WTC11 (cell line): ENCODE measurements at regions not wholly inside any gene's neighbourhood (a gene's known extent, or its start where the extent isn't known, plus 50 kb on each side); places are given as distances from the start of the nearest gene placed in this dataset.

ENCODE experiments used
- ATAC-seq: fragments of 200-7000 bp; cut with Tn5 transposase; 2 replicates; pipeline ENCODE4 v1.10.0; 2021; ENCODE audit warnings: mild to moderate bottlenecking, moderate library complexity
- CTCF ChIA-PET: fragments of 300-600 bp; sonication (Branson Sonifier 250); formaldehyde crosslinking; loops from one replicate; lab custom pipeline; 2021; ENCODE audit warnings: antibody characterized with exemption; lab: Charles Lee
- POLR2A ChIA-PET: fragments of 350-600 bp; sonication (Branson Sonifier 250); formaldehyde crosslinking; loops from one replicate; lab custom pipeline; 2021; ENCODE audit warnings: antibody characterized with exemption; lab: Charles Lee
- DNase-seq: peaks from one replicate; pipeline ENCODE4 v3.0.0; 2021; ENCODE audit warnings: low spot score
- H3K27ac Mint-ChIP-seq: 2 replicates; pipeline ENCODE4 v1.8.0; 2021; ENCODE audit warnings: mixed read lengths
- H3K27me3 Mint-ChIP-seq: 2 replicates; pipeline ENCODE4 v1.8.0; 2021; ENCODE audit warnings: low read depth, mild to moderate bottlenecking, moderate library complexity, mixed read lengths
- H3K36me3 Mint-ChIP-seq: 2 replicates; pipeline ENCODE4 v1.8.0; 2021; ENCODE audit warnings: mixed read lengths
- H3K4me1 Mint-ChIP-seq: 2 replicates; pipeline ENCODE4 v1.8.0; 2022; ENCODE audit warnings: mixed read lengths
- H3K4me3 Mint-ChIP-seq: 2 replicates; pipeline ENCODE4 v1.8.0; 2021; ENCODE audit warnings: mild to moderate bottlenecking, moderate library complexity, mixed read lengths
- H3K9me3 Mint-ChIP-seq: 2 replicates; pipeline ENCODE4 v1.8.0; 2021; ENCODE audit warnings: mixed read lengths
- CREM ChIP-seq: sonication (generic); formaldehyde crosslinking; IDR thresholded peaks from 2 replicates; pipeline ENCODE4 v1.8.1; 2022; ENCODE audit warnings: mild to moderate bottlenecking, missing genetic modification reagents, moderate library complexity
- CTCF ChIP-seq: fragments of 200-600 bp; IDR thresholded peaks from 2 replicates; pipeline ENCODE4 v1.8.0; 2022; ENCODE audit warnings: antibody characterized with exemption
- E2F1 ChIP-seq: sonication (generic); formaldehyde crosslinking; IDR thresholded peaks from 2 replicates; pipeline ENCODE4 v1.8.0; 2022; ENCODE audit warnings: mild to moderate bottlenecking, missing genetic modification reagents
- E2F4 ChIP-seq: sonication (generic); formaldehyde crosslinking; IDR thresholded peaks from 2 replicates; pipeline ENCODE4 v1.8.1; 2022; ENCODE audit warnings: low read depth, mild to moderate bottlenecking, moderate library complexity, missing genetic modification reagents, borderline replicate concordance
- E2F5 ChIP-seq: sonication (generic); formaldehyde crosslinking; IDR thresholded peaks from 2 replicates; pipeline ENCODE4 v1.8.1; 2022; ENCODE audit warnings: mild to moderate bottlenecking, moderate library complexity, missing genetic modification reagents
- ERG ChIP-seq: fragments of 250-450 bp; sonication (Bioruptor Pico); IDR thresholded peaks from 2 replicates; pipeline ENCODE4 v1.8.0; 2021; ENCODE audit warnings: mild to moderate bottlenecking
- ESRRA ChIP-seq: sonication (generic); formaldehyde crosslinking; IDR thresholded peaks from 2 replicates; pipeline ENCODE4 v1.8.1; 2022; ENCODE audit warnings: mild to moderate bottlenecking, missing genetic modification reagents, borderline replicate concordance
- GRHL2 ChIP-seq: fragments of 250-450 bp; sonication (Bioruptor Pico); IDR thresholded peaks from 2 replicates; pipeline ENCODE4 v1.8.0; 2022; ENCODE audit warnings: mild to moderate bottlenecking, moderate library complexity; ENCODE audit not compliant: insufficient replicate concordance, severe bottlenecking
- HMGA2 ChIP-seq: fragments of 250-450 bp; sonication (Bioruptor Pico); IDR thresholded peaks from 2 replicates; pipeline ENCODE4 v1.4.0; 2021; ENCODE audit warnings: mild to moderate bottlenecking, moderate library complexity
- HMGXB4 ChIP-seq: sonication (generic); formaldehyde crosslinking; IDR thresholded peaks from 2 replicates; pipeline ENCODE4 v1.8.1; 2023; ENCODE audit warnings: mild to moderate bottlenecking, moderate library complexity, missing genetic modification reagents
- RELA ChIP-seq: sonication (generic); formaldehyde crosslinking; IDR thresholded peaks from 2 replicates; pipeline ENCODE4 v1.8.1; 2022; ENCODE audit warnings: missing genetic modification reagents, mild to moderate bottlenecking, borderline replicate concordance
- RORB ChIP-seq: fragments of 250-450 bp; sonication (Bioruptor Pico); IDR thresholded peaks from 2 replicates; pipeline ENCODE4 v1.9.0; 2021; ENCODE audit warnings: mild to moderate bottlenecking
- TEAD4 ChIP-seq: sonication (generic); formaldehyde crosslinking; IDR thresholded peaks from 2 replicates; pipeline ENCODE4 v1.8.0; 2022; ENCODE audit warnings: mild to moderate bottlenecking, missing genetic modification reagents
- TP53 ChIP-seq: sonication (generic); formaldehyde crosslinking; IDR thresholded peaks from 2 replicates; pipeline ENCODE4 v1.8.1; 2023; ENCODE audit warnings: mild to moderate bottlenecking, missing genetic modification reagents
- USF1 ChIP-seq: sonication (generic); formaldehyde crosslinking; IDR thresholded peaks from 2 replicates; pipeline ENCODE4 v1.8.0; 2022; ENCODE audit warnings: mild to moderate bottlenecking, missing genetic modification reagents
- ZBTB21 ChIP-seq: sonication (generic); formaldehyde crosslinking; IDR thresholded peaks from 2 replicates; pipeline ENCODE4 v1.8.1; 2023; ENCODE audit warnings: mild to moderate bottlenecking, missing genetic modification reagents, borderline replicate concordance
- ZNF138 ChIP-seq: sonication (generic); formaldehyde crosslinking; conservative IDR thresholded peaks from 2 replicates; pipeline ENCODE4 v1.8.1; 2022; ENCODE audit warnings: mild to moderate bottlenecking, moderate library complexity, missing genetic modification reagents
- ZNF263 ChIP-seq: sonication (generic); formaldehyde crosslinking; IDR thresholded peaks from 2 replicates; pipeline ENCODE4 v1.8.1; 2022; ENCODE audit warnings: low read depth, mild to moderate bottlenecking, moderate library complexity, missing genetic modification reagents
- ZNF396 ChIP-seq: fragments of 250-450 bp; sonication (Bioruptor Pico); IDR thresholded peaks from 2 replicates; pipeline ENCODE4 v1.8.0; 2021; ENCODE audit warnings: mild to moderate bottlenecking, moderate library complexity, borderline replicate concordance
- ZNF416 ChIP-seq: fragments of 250-450 bp; sonication (Bioruptor Pico); IDR thresholded peaks from 2 replicates; pipeline ENCODE4 v1.9.0; 2021; ENCODE audit warnings: mild to moderate bottlenecking, inconsistent platforms
- ZSCAN18 ChIP-seq: fragments of 250-450 bp; sonication (Bioruptor Pico); IDR thresholded peaks from 2 replicates; pipeline ENCODE4 v2.1.2; 2022; ENCODE audit warnings: mild to moderate bottlenecking, moderate library complexity

- no peaks in the 10 kb centered on the region for H3K36me3 Mint-ChIP-seq
- CTCF ChIA-PET: no interaction called here
Observed at GRCh38 chr1:199290186-199290585, 651.3 kb downstream of the PTPRC start.

GRCh38 chr1:199291022-199291740 is 652.3 kb downstream of the PTPRC start:
- ATAC-seq: no peak
- Mint-ChIP-seq H3K27me3 (no peaks in the 10 kb centered on the region), H3K4me1 (0 out of 2 replicates have a peak, but pooled peaks cover 3% of the 10 kb centered on the region), H3K9me3 (peaks cover 3% of the 10 kb centered on the region; the same call in 1 of the 2 replicates), H3K27ac (no peak overlapping the region), H3K36me3 (no peaks in the 10 kb centered on the region), H3K4me3 (no peak overlapping the region)
- ChIA-PET CTCF (no interaction called here), POLR2A (no interaction called here)
- no peak for DNase-seq
- TF ChIP-seq E2F5 (no peak), E2F1 (CRISPR knock-in tag) (no peak), ERG (CRISPR knock-in tag) (no peak)
- TF ChIP-seq, all 79 proteins: peak for 0

More at GRCh38 chr1:199290186-199290585, 651.3 kb downstream of the PTPRC start:
- no peak overlapping the region for H3K27ac Mint-ChIP-seq
- peaks cover 3% of the 10 kb centered on the region; the same call in 1 of the 2 replicates for H3K9me3 Mint-ChIP-seq
- 0 out of 2 replicates have a peak, but pooled peaks cover 3% of the 10 kb centered on the region for H3K4me1 Mint-ChIP-seq
- ATAC-seq: no peak
- POLR2A ChIA-PET: no interaction called here
- no peak overlapping the region for H3K4me3 Mint-ChIP-seq
- no peaks in the 10 kb centered on the region for H3K27me3 Mint-ChIP-seq
- DNase-seq: no peak
- no peak for TF ChIP-seq HMGA2 (CRISPR knock-in tag)
- no peak for TF ChIP-seq USF1 (CRISPR knock-in tag)
- TF ChIP-seq TP53 (CRISPR knock-in tag): no peak

- ATAC-seq (no peak), DNase-seq (no peak)
- POLR2A ChIA-PET: no interaction called here
- Mint-ChIP-seq H3K27ac (no peak overlapping the region), H3K27me3 (no peaks in the 10 kb centered on the region), H3K9me3 (peaks cover 3% of the 10 kb centered on the region; the same call in 1 of the 2 replicates), H3K36me3 (no peaks in the 10 kb centered on the region), H3K4me3 (no peak overlapping the region), H3K4me1 (0 out of 2 replicates have a peak, but pooled peaks cover 3% of the 10 kb centered on the region)
- CTCF ChIA-PET: no interaction called here
- no peak for TF ChIP-seq RELA (CRISPR knock-in tag)
- no peak for TF ChIP-seq ZNF263 (CRISPR knock-in tag)
- TF ChIP-seq ZNF396 (CRISPR knock-in tag): no peak
- no peak for TF ChIP-seq ZNF416 (CRISPR knock-in tag)
- no peak for TF ChIP-seq HMGXB4
- TF ChIP-seq TEAD4 (CRISPR knock-in tag): no peak
- TF ChIP-seq E2F4 (CRISPR knock-in tag): no peak
- no peak for TF ChIP-seq ZBTB21 (CRISPR knock-in tag)
- TF ChIP-seq ZSCAN18: no peak
- no peak for TF ChIP-seq RORB (CRISPR knock-in tag)
- TF ChIP-seq ZNF138 (CRISPR knock-in tag): no peak
- TF ChIP-seq GRHL2 (CRISPR knock-in tag): no peak
- no peak for TF ChIP-seq ESRRA (CRISPR knock-in tag)
- TF ChIP-seq CREM: no peak
- no peak for TF ChIP-seq CTCF
Observed at GRCh38 chr1:199292896-199293295, 654.1 kb downstream of the PTPRC start.
